ENCODE measurements at regions not wholly inside any gene's neighbourhood (a gene's known extent, or its start where the extent isn't known, plus 50 kb on each side); places are given as distances from the start of the nearest gene placed in this dataset.

DNA sequence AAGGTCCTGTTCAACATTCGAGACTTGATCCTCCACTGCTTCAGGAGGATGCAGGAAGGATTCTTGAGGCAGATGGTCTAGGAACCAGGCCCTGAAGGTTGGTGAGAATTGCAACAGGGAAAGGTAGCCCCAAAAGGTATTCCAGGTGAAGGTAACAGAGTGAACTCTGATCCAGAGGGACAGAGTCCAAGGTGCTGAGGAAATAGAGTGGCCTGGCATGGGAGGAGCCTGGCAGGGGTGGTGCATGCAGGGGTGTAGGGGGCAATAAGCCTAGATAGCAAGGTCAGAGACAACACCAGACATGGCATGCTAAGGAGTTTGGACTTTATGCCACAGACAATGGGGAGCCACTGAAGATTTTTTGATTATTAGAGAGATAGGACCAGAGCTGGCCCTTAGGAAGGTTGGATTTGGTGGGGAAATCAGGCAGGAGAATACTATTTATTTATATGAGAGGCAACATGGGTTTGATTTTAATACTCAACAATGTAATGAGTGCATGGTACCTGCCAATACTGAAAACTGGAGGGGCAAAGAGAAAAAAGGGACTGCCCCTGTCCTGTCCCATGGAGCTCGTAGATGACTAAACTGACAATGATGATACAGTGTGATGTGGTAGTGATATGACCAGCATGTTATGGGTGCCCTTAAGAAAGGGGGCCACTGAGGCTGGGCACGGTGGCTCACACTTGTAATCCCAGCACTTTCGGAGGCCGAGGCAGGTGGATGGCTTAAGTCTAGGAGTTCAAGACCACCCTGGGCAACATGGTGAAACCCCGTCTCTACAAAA, 50.5 kb upstream of the TMED10 start:
- no peak overlapping the region for H3K4me3 ChIP-seq
- H3K4me1 ChIP-seq, result peaks cover 6 to 60% (median 18%) of the 10 kb centered on the region in 4 donors
- peak overlapping the region in 3 of 4 donors; percentile 48 to 77 (median 69) for H3K27ac ChIP-seq
- H3K27me3 ChIP-seq, result no peaks in the 10 kb centered on the region
- H3K9me3 ChIP-seq, result no peaks in the 10 kb centered on the region
- peak in 1 of 2 donors; percentile 29 for TF ChIP-seq POLR2A (IDR thresholded peaks at IDR 0.05)
- TF ChIP-seq, protein P1, sequence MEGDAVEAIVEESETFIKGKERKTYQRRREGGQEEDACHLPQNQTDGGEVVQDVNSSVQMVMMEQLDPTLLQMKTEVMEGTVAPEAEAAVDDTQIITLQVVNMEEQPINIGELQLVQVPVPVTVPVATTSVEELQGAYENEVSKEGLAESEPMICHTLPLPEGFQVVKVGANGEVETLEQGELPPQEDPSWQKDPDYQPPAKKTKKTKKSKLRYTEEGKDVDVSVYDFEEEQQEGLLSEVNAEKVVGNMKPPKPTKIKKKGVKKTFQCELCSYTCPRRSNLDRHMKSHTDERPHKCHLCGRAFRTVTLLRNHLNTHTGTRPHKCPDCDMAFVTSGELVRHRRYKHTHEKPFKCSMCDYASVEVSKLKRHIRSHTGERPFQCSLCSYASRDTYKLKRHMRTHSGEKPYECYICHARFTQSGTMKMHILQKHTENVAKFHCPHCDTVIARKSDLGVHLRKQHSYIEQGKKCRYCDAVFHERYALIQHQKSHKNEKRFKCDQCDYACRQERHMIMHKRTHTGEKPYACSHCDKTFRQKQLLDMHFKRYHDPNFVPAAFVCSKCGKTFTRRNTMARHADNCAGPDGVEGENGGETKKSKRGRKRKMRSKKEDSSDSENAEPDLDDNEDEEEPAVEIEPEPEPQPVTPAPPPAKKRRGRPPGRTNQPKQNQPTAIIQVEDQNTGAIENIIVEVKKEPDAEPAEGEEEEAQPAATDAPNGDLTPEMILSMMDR (IDR thresholded peaks at IDR 0.05), result no peak
- no peaks in the 10 kb centered on the region for H3K36me3 ChIP-seq
- peak in 2 of 3 donors; percentile 78 to 85 for DNase-seq

Data from Peyer's patch (tissue), 4 donors.